OCI-LY3 (cell line): ENCODE measurements at regions not wholly inside any gene's neighbourhood (a gene's known extent, or its start where the extent isn't known, plus 50 kb on each side); places are given as distances from the start of the nearest gene placed in this dataset.
A peak's percentile ranks its signal among the peaks of the same experiment; 100 is the strongest.

Experiments used
- H2AFZ ChIP-seq: fragments of 200-600, 300-600 bp; shearing (Covaris generic); 2 replicates; pipeline ENCODE4 v1.6.0; 2014; ENCODE audit warnings: antibody characterized with exemption, low read depth, low read length
- H3K27ac ChIP-seq: fragments of 200-600, 300-600 bp; sonication (generic); 2 replicates; pipeline ENCODE4 v1.5.1; 2014; ENCODE audit warnings: mild to moderate bottlenecking, low read length, moderate library complexity, mixed read lengths
- H3K27me3 ChIP-seq: fragments of 200-600, 300-600 bp; sonication (generic); 2 replicates; pipeline ENCODE4 v1.6.1; 2014; ENCODE audit warnings: low read depth, low read length, mixed read lengths
- H3K36me3 ChIP-seq: fragments of 200-600, 300-600 bp; sonication (generic); replicated peaks from 2 replicates; pipeline ENCODE3; 2014; ENCODE audit warnings: low read depth, low read length, mixed read lengths
- H3K4me1 ChIP-seq: fragments of 300-600, 200-600 bp; sonication (generic); 2 replicates; pipeline ENCODE4 v1.6.1; 2014; ENCODE audit warnings: low read length, mixed read lengths
- H3K4me2 ChIP-seq: fragments of 200-600, 300-600 bp; sonication (generic); 2 replicates; pipeline ENCODE4 v1.6.1; 2014; ENCODE audit warnings: low read length, mixed read lengths
- H3K4me3 ChIP-seq: fragments of 300-600, 200-600 bp; sonication (generic); 2 replicates; pipeline ENCODE4 v1.5.1; 2014; ENCODE audit warnings: antibody characterized with exemption, mild to moderate bottlenecking, low read length, moderate library complexity
- H3K79me2 ChIP-seq: fragments of 300-600, 200-600 bp; shearing (Covaris generic); 2 replicates; pipeline ENCODE4 v1.6.1; 2014; ENCODE audit warnings: mild to moderate bottlenecking, low read length, mixed read lengths
- H3K9ac ChIP-seq: fragments of 300-600, 200-600 bp; shearing (Covaris generic); 2 replicates; pipeline ENCODE4 v1.6.0; 2014; ENCODE audit warnings: mild to moderate bottlenecking, low read length, moderate library complexity
- H3K9me3 ChIP-seq: fragments of 200-600, 300-600 bp; shearing (Covaris generic); 2 replicates; pipeline ENCODE4 v1.6.1; 2014; ENCODE audit warnings: low read length, mixed read lengths; ENCODE audit not compliant: insufficient read depth
- H4K20me1 ChIP-seq: fragments of 200-600, 300-600 bp; sonication (generic); 2 replicates; pipeline ENCODE4 v1.6.1; 2016; ENCODE audit warnings: low read length, mixed read lengths; ENCODE audit not compliant: insufficient read depth
- CTCF ChIP-seq: fragments of 200-600, 300-600 bp; sonication (generic); IDR thresholded peaks from 2 replicates; pipeline ENCODE4 v1.5.1; 2014; ENCODE audit warnings: antibody characterized with exemption, low read length, low read depth
- EZH2phosphoT487 ChIP-seq: fragments of 200-600 bp; shearing (Covaris generic); IDR thresholded peaks from 2 replicates; pipeline ENCODE4 v1.6.1; 2018; ENCODE audit warnings: antibody characterized with exemption, mixed run types, low read depth

DNA sequence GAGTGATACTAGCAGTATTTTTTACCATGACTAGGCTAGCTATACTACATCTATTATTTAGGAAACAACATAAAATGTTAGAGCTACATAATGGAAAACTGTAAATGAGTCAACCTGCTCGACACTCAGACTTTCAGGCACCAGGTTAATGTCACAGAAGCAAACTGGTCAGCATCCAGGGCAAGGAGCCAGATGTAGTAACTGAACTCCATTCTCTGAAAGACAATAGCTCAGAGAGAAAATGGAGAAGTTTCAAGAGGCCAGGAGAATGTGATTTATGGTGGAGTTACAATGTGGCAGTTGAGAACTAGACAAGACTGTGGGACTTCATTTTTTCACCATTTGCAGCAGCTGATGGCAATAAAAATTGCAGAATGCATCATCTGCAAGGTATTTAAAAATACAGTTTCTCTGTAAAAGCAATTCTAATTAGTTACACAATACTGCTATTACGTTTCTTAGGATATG lies 342.7 kb upstream of the PABPC4L start:
- Histone ChIP-seq H3K4me1 (no peaks in the 10 kb centered on the region), H3K79me2 (no peaks in the 10 kb centered on the region), H3K4me3 (no peak overlapping the region), H3K9ac (no peak overlapping the region), H2AFZ (0 out of 2 replicates have a peak overlapping the region, but pooled peaks have one; percentile 7), H3K27me3 (no peaks in the 10 kb centered on the region), H3K4me2 (no peak overlapping the region), H3K9me3 (peaks cover 19% of the 10 kb centered on the region; the same call in 1 of the 2 replicates), H4K20me1 (no peaks in the 10 kb centered on the region), H3K27ac (no peak overlapping the region), H3K36me3 (peaks cover 5% of the 10 kb centered on the region)
- TF ChIP-seq EZH2phosphoT487, result no peak

DNA sequence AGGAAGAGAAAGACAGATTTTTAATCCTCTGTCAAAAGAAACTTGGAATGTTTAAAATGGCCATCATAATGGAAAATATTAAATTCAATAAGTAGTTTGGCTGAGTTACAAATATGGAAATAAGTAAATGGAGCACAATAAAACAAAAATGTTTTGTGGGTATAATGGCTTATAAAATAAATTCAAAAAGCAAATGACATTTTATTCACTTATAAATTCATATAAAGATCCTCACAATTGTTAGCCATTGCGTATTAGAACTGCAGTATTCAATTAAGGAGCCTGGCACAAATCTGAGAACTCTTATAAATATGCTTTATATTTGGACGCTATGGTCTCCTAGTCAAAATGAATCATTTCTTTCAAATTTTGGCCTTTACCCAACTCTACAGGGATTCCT lies 339.0 kb upstream of the PABPC4L start:
- Histone ChIP-seq H2AFZ (no peak overlapping the region), H3K27me3 (no peaks in the 10 kb centered on the region), H3K27ac (no peak overlapping the region), H3K4me3 (no peak overlapping the region), H3K4me2 (no peak overlapping the region), H3K79me2 (no peaks in the 10 kb centered on the region), H3K4me1 (no peaks in the 10 kb centered on the region), H3K9ac (no peak overlapping the region), H3K9me3 (no peaks in the 10 kb centered on the region), H3K36me3 (no peaks in the 10 kb centered on the region), H4K20me1 (no peaks in the 10 kb centered on the region)
- no peak for TF ChIP-seq EZH2phosphoT487
- no peak for TF ChIP-seq CTCF

DNA sequence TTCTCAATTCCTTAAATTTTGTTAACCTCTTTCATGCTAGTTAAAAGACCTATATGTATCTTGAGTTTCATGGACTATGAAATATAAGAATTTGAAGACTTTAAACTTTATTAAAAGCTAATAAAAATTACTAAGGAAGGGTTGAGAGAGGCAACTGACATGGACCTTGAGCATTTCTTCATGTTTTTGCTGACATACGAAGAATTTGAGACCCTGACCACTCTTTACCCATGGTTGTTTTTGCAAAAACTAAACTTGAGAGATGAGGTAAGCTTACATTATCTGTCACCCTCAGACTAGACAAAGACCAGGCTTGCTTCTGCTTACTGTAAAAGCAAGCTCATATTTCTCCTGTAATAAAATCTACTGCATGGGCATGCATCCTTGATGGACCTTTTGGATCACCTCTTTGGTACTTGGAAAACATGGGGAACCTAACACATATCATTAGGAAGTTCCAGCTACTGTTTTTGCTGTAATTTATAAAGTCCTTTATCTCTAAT lies 338.2 kb upstream of the PABPC4L start:
- no peak overlapping the region for H3K4me2 ChIP-seq
- H3K27ac ChIP-seq, result no peak overlapping the region
- no peak for TF ChIP-seq CTCF
- no peak for TF ChIP-seq EZH2phosphoT487
- no peaks in the 10 kb centered on the region for H3K9me3 ChIP-seq
- H3K4me3 ChIP-seq, result no peak overlapping the region
- no peaks in the 10 kb centered on the region for H3K27me3 ChIP-seq
- no peaks in the 10 kb centered on the region for H3K79me2 ChIP-seq
- no peak overlapping the region for H3K9ac ChIP-seq
- no peaks in the 10 kb centered on the region for H3K4me1 ChIP-seq
- H2AFZ ChIP-seq, result 0 out of 2 replicates have a peak overlapping the region, but pooled peaks have one; percentile 1
- no peaks in the 10 kb centered on the region for H4K20me1 ChIP-seq
- H3K36me3 ChIP-seq, result no peaks in the 10 kb centered on the region

GRCh38 chr4:134537701-134538100 lies 336.1 kb upstream of the PABPC4L start:
- Histone ChIP-seq H3K79me2 (no peaks in the 10 kb centered on the region), H2AFZ (no peak overlapping the region), H3K4me2 (no peak overlapping the region), H4K20me1 (no peaks in the 10 kb centered on the region), H3K4me3 (no peak overlapping the region), H3K9me3 (no peaks in the 10 kb centered on the region), H3K36me3 (peaks cover 4% of the 10 kb centered on the region), H3K9ac (no peak overlapping the region), H3K4me1 (peaks cover 9% of the 10 kb centered on the region), H3K27me3 (no peaks in the 10 kb centered on the region), H3K27ac (no peak overlapping the region)
- TF ChIP-seq CTCF, result no peak
- TF ChIP-seq EZH2phosphoT487, result no peak
